ENCODE measurements at regions not wholly inside any gene's neighbourhood (a gene's known extent, or its start where the extent isn't known, plus 50 kb on each side); places are given as distances from the start of the nearest gene placed in this dataset.

GRCh38 chr4:125727931-125728330 is 413.2 kb downstream of the FAT4 start:
- Histone ChIP-seq H3K4me3 (ENCODE audit: low read depth, low read length) (no peak overlapping the region), H3K27me3 (replicated peaks) (no peaks in the 10 kb centered on the region), H3K27ac (peak overlapping the region; percentile 51), H3K36me3 (replicated peaks) (no peaks in the 10 kb centered on the region)
- in situ Hi-C loops (cut with HindIII; ENCODE audit: low pct_ligation_motif_present, low sequenced_read_pairs): no loop called here
- TF ChIP-seq, protein P1, sequence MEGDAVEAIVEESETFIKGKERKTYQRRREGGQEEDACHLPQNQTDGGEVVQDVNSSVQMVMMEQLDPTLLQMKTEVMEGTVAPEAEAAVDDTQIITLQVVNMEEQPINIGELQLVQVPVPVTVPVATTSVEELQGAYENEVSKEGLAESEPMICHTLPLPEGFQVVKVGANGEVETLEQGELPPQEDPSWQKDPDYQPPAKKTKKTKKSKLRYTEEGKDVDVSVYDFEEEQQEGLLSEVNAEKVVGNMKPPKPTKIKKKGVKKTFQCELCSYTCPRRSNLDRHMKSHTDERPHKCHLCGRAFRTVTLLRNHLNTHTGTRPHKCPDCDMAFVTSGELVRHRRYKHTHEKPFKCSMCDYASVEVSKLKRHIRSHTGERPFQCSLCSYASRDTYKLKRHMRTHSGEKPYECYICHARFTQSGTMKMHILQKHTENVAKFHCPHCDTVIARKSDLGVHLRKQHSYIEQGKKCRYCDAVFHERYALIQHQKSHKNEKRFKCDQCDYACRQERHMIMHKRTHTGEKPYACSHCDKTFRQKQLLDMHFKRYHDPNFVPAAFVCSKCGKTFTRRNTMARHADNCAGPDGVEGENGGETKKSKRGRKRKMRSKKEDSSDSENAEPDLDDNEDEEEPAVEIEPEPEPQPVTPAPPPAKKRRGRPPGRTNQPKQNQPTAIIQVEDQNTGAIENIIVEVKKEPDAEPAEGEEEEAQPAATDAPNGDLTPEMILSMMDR (IDR thresholded peaks at IDR 0.05; ENCODE audit: low read depth, low read length, missing control alignments): no peak
- no peak for DNase-seq

DNA sequence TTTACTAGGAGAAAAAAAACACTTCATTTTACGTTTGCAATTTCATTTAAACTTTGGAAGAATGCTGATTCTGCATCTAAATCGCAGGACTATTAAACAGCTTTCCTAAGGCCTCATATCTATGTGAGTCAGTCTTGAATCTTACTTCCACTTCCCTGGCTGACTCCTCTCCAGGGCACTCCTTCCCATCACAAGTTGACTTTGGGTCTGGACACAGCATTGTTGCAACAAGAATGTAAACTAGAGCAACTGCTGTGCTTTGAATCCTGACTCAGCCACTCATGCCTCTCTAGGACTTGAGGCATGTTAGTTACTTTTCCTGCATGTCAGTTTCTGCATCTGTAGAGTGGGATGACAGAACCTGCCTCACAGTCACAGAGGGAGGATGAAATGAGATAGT is 413.8 kb downstream of the FAT4 start:
- Histone ChIP-seq H3K4me3 (ENCODE audit: low read depth, low read length) (no peak overlapping the region), H3K27me3 (replicated peaks) (no peaks in the 10 kb centered on the region), H3K27ac (peak overlapping the region; percentile 67), H3K36me3 (replicated peaks) (no peaks in the 10 kb centered on the region)
- in situ Hi-C loops (cut with HindIII; ENCODE audit: low pct_ligation_motif_present, low sequenced_read_pairs): no loop called here
- TF ChIP-seq, protein P1 (IDR thresholded peaks at IDR 0.05; ENCODE audit: low read depth, low read length, missing control alignments): no peak
- peak; percentile 95 for DNase-seq

DNA sequence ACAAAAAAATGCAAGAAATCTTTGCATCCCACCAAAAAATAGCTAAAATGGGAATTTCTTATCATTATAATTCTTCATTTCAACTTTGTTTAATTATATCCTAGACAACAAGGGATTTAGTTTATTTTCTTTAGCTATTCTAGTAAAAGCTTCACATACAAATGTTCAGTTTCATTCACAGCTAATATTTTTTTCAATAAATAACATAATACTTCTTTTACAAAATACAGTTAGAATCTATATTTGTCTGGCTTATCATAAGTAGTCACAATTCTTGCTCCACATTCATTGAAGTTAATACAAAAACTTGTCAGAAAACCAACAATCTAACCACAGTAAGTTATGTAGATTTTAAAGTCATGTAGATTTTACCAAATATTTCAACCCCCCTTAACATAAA is 414.4 kb downstream of the FAT4 start:
- no peak for DNase-seq
- in situ Hi-C loops (cut with HindIII; ENCODE audit: low pct_ligation_motif_present, low sequenced_read_pairs): no loop called here
- TF ChIP-seq, protein P1 (IDR thresholded peaks at IDR 0.05; ENCODE audit: low read depth, low read length, missing control alignments): no peak
- H3K4me3 ChIP-seq (ENCODE audit: low read depth, low read length): no peak overlapping the region
- H3K36me3 ChIP-seq (replicated peaks): no peaks in the 10 kb centered on the region
- H3K27me3 ChIP-seq (replicated peaks): no peaks in the 10 kb centered on the region
- peak overlapping the region; percentile 67 for H3K27ac ChIP-seq

DNA sequence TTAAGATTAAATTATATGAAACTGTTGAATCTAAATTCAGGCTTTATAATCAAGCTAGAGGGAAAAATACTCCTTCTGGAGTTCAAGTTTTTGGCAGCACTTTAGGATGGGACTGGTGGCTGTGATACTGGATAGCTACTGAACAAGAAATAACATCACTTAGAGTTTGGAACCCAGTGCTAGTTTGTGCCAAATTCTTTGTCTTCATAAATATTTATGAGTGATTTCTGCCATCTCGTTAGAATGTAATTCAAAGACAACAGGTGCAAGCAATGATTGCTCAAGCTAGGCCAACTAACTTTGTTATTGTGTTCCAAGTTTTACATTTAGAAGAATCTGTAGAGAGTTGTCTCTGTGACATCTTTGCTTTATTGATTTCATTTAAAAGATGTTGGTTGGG is 417.9 kb downstream of the FAT4 start:
- Histone ChIP-seq H3K27me3 (replicated peaks) (no peaks in the 10 kb centered on the region), H3K36me3 (replicated peaks) (no peaks in the 10 kb centered on the region), H3K27ac (no peak overlapping the region), H3K4me3 (ENCODE audit: low read depth, low read length) (no peak overlapping the region)
- TF ChIP-seq, protein P1 (IDR thresholded peaks at IDR 0.05; ENCODE audit: low read depth, low read length, missing control alignments): no peak
- no peak for DNase-seq
- in situ Hi-C loops (cut with HindIII; ENCODE audit: low pct_ligation_motif_present, low sequenced_read_pairs): no loop called here

DNA sequence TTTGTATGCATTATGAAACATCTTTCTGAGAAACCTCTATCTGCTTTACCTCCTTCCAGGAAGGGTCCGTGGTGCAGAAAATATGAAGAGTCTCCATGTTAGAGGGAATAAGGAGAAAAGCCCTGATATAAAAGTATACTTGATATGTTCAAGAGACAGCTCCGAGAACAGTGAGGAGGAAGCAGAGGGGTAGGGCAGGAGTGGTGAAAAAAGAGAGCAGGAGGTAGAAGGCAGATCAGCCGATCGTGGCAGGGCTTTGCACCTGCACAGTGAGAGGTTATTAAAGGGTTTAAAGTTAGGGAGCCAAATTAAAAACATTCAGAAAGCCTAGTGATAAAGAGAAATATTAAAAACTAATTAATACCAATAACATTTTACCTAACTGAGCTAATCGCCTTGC is 419.7 kb downstream of the FAT4 start:
- Histone ChIP-seq H3K4me3 (ENCODE audit: low read depth, low read length) (no peak overlapping the region), H3K36me3 (replicated peaks) (no peaks in the 10 kb centered on the region), H3K27ac (peak overlapping the region; percentile 94), H3K27me3 (replicated peaks) (no peaks in the 10 kb centered on the region)
- TF ChIP-seq, protein P1 (IDR thresholded peaks at IDR 0.05; ENCODE audit: low read depth, low read length, missing control alignments): no peak
- in situ Hi-C loops (cut with HindIII; ENCODE audit: low pct_ligation_motif_present, low sequenced_read_pairs): no loop called here
- no peak for DNase-seq

GRCh38 chr4:125735102-125735501 is 420.3 kb downstream of the FAT4 start:
- H3K4me3 ChIP-seq (ENCODE audit: low read depth, low read length): no peak overlapping the region
- H3K27ac ChIP-seq: peak overlapping the region; percentile 94
- in situ Hi-C loops (cut with HindIII; ENCODE audit: low pct_ligation_motif_present, low sequenced_read_pairs): no loop called here
- no peaks in the 10 kb centered on the region for H3K36me3 ChIP-seq (replicated peaks)
- TF ChIP-seq, protein P1 (IDR thresholded peaks at IDR 0.05; ENCODE audit: low read depth, low read length, missing control alignments): no peak
- peak; percentile 97 for DNase-seq
- H3K27me3 ChIP-seq (replicated peaks): no peaks in the 10 kb centered on the region
